B cell (primary cell): ENCODE measurements at regions not wholly inside any gene's neighbourhood (a gene's known extent, or its start where the extent isn't known, plus 50 kb on each side); places are given as distances from the start of the nearest gene placed in this dataset.

ENCODE experiments used
- ATAC-seq: fragments of 200-7000 bp; cut with Tn5 transposase; one replicate; pipeline ENCODE4 v1.10.0; 2021; ENCODE audit warnings: low read depth, mild to moderate bottlenecking, moderate number of reproducible peaks, moderate library complexity
- CTCF ChIA-PET: fragments of 350-600 bp; sonication (Branson Sonifier 250); formaldehyde crosslinking; loops from one replicate; lab custom pipeline; 2021; ENCODE audit warnings: antibody characterized with exemption, inconsistent platforms; lab: Charles Lee
- POLR2A ChIA-PET: fragments of 350-600 bp; sonication (Branson Sonifier 250); formaldehyde crosslinking; loops from one replicate; lab custom pipeline; 2021; ENCODE audit warnings: antibody characterized with exemption; lab: Charles Lee
- DNase-seq: peaks from one replicate; pipeline ENCODE4 v3.0.0; 2013
- H2AFZ ChIP-seq: 2 replicates; pipeline ENCODE4 v1.6.1; 2012; ENCODE audit warnings: mild to moderate bottlenecking, low read depth, low read length; ENCODE audit not compliant: insufficient read depth, poor library complexity, severe bottlenecking
- H3K27ac ChIP-seq, 2 donors: 1 replicate in 1 of 2; 2 replicates in 1 of 2; pipeline ENCODE4 v1.5.1; 2012 to 2013; ENCODE audit warnings: low read length in 2 of 2, mild to moderate bottlenecking in 2 of 2, moderate library complexity in 1 of 2
- H3K27me3 ChIP-seq, 4 experiments: fragments of 200-600 bp in 1 of 4; sonication (generic) in 1 of 4; replicated peaks in 1 of 4; 1 replicate in 2 of 4; 2 replicates in 2 of 4; pipeline versions ENCODE4 v1.6.1 to v1.7.0; 2013 to 2016; ENCODE audit warnings: low read length in 3 of 4, mild to moderate bottlenecking in 2 of 4, mixed read lengths in 1 of 4, moderate library complexity in 1 of 4; ENCODE audit not compliant: insufficient read depth in 4 of 4, control insufficient read depth in 3 of 4; ENCODE audit errors: control extremely low read depth in 1 of 4
- H3K36me3 ChIP-seq, 2 experiments: replicated peaks in 1 of 2; 1 replicate in 1 of 2; 2 replicates in 1 of 2; pipeline versions ENCODE4 v1.6.1 to v1.7.1; 2013; ENCODE audit warnings: low read length in 1 of 2; ENCODE audit not compliant: insufficient read depth in 2 of 2, control insufficient read depth in 1 of 2; ENCODE audit errors: control extremely low read depth in 1 of 2, extremely low read depth in 1 of 2
- H3K4me1 ChIP-seq, 2 donors: fragments of 200-600 bp in 1 of 2; sonication (generic) in 1 of 2; 1 replicate in 1 of 2; 2 replicates in 1 of 2; pipeline versions ENCODE4 v1.5.1 to v1.6.1; 2013 to 2017; ENCODE audit warnings: low read length in 2 of 2; ENCODE audit not compliant: control insufficient read depth in 2 of 2, insufficient read depth in 2 of 2
- H3K4me2 ChIP-seq: replicated peaks from 2 replicates; pipeline ENCODE3; 2012; ENCODE audit warnings: mild to moderate bottlenecking, low read depth, low read length; ENCODE audit not compliant: poor library complexity, severe bottlenecking
- H3K4me3 ChIP-seq, 5 experiments: fragments of 200-600 bp in 1 of 5; sonication (generic) in 1 of 5; 1 replicate in 3 of 5; 2 replicates in 2 of 5; pipeline versions ENCODE4 v1.5.1 to v1.7.0; 2011 to 2016; ENCODE audit warnings: low read length in 4 of 5, mild to moderate bottlenecking in 4 of 5, low read depth in 2 of 5, control low read depth in 1 of 5, moderate library complexity in 1 of 5; ENCODE audit not compliant: insufficient read depth in 1 of 5; ENCODE audit errors: control extremely low read depth in 1 of 5, extremely low read depth in 1 of 5
- H3K79me2 ChIP-seq: fragments of 200-600 bp; sonication (generic); one replicate; pipeline ENCODE4 v1.6.0; 2016; ENCODE audit warnings: low read length; ENCODE audit not compliant: control insufficient read depth, insufficient read depth
- H3K9ac ChIP-seq: fragments of 200-600 bp; sonication (generic); 2 replicates; pipeline ENCODE4 v1.6.1; 2017; ENCODE audit warnings: mild to moderate bottlenecking, low read length, moderate library complexity
- H3K9me3 ChIP-seq, 3 donors: one replicate each; pipeline versions ENCODE4 v1.6.1 to v1.7.1; 2013; ENCODE audit warnings: low read length in 2 of 3; ENCODE audit not compliant: control insufficient read depth in 2 of 3, insufficient read depth in 1 of 3; ENCODE audit errors: control extremely low read depth in 1 of 3
- H4K20me1 ChIP-seq: 2 replicates; pipeline ENCODE4 v1.6.0; 2012; ENCODE audit warnings: mild to moderate bottlenecking, low read length; ENCODE audit not compliant: insufficient read depth, control insufficient read depth, poor library complexity, severe bottlenecking
- H3K27ac Mint-ChIP-seq: one replicate; pipeline ENCODE4 v1.8.0; 2021; ENCODE audit warnings: mixed read lengths
- H3K27me3 Mint-ChIP-seq: one replicate; pipeline ENCODE4 v1.8.0; 2021; ENCODE audit warnings: mixed read lengths
- H3K4me1 Mint-ChIP-seq: one replicate; pipeline ENCODE4 v1.8.0; 2021; ENCODE audit warnings: mixed read lengths
- H3K4me3 Mint-ChIP-seq: one replicate; pipeline ENCODE4 v1.8.0; 2021; ENCODE audit warnings: mixed read lengths
- H3K9me3 Mint-ChIP-seq: one replicate; pipeline ENCODE4 v1.8.0; 2022; ENCODE audit warnings: mixed read lengths; ENCODE audit not compliant: insufficient read depth
- EZH2 ChIP-seq: IDR thresholded peaks from 2 replicates; pipeline ENCODE4 v1.6.1; 2012; ENCODE audit warnings: borderline replicate concordance, low read depth, mild to moderate bottlenecking, moderate library complexity, low read length; ENCODE audit not compliant: insufficient read depth, poor library complexity, severe bottlenecking
- WGBS: methylation state at CpG from one replicate; pipeline ENCODE4 v1.1.5; 2013; ENCODE audit warnings: missing lambda C conversion rate; ENCODE audit not compliant: insufficient coverage; 5-methylcytosine and 5-hydroxymethylcytosine counted together
- intact Hi-C: fragments of 100-400 bp; cut with micrococcal nuclease; formaldehyde crosslinking; loops from one replicate; pipeline ENCODE4 v1.10.0; 2022
- TF ChIP-seq, protein P1 (sequence below): fragments of 200-600 bp; IDR thresholded peaks from one replicate; pipeline ENCODE4 v1.8.0; 2022; ENCODE audit warnings: antibody characterized with exemption, mild to moderate bottlenecking

DNA sequence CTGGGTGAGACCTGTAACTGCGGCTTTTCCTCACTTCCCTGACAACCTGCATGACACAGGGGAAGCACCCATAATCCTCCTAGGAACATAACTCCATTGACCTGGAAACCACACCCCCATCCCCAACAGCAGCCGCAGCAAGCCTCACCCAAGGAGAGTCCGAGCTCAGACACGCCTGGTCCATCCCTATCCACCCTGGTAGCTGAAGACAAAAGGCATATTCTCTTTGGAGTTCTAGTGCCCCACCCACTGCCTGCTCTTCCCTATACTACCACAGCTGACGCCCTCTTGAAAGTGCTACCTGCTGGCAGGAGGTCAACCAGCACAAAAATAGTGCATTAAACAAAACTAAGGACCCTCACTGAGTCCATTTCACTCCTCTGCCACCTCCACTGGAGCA lies 1080.9 kb upstream of the IGFBP7 start:
- Histone ChIP-seq H3K4me2 (no peak overlapping the region), H3K9me3 (peaks cover 0 to 5% (median 0%) of the 10 kb centered on the region in 3 donors), H3K9ac (no peak overlapping the region), H3K4me1 (no peaks in the 10 kb centered on the region), H3K4me3 (no peak overlapping the region), H3K27me3 (no peaks in the 10 kb centered on the region), H3K27ac (no peak overlapping the region), H3K79me2 (no peaks in the 10 kb centered on the region), H2AFZ (no peak overlapping the region), H4K20me1 (no peaks in the 10 kb centered on the region), H3K36me3 (no peaks in the 10 kb centered on the region)
- CTCF ChIA-PET, result no interaction called here
- DNase-seq (no peak), ATAC-seq (no peak)
- no peaks in the 10 kb centered on the region for H3K4me1 Mint-ChIP-seq
- intact Hi-C loops, result no loop called here
- no peak overlapping the region for H3K27ac Mint-ChIP-seq
- H3K9me3 Mint-ChIP-seq, result peaks cover 8% of the 10 kb centered on the region
- no peak for TF ChIP-seq EZH2
- TF ChIP-seq, protein P1, sequence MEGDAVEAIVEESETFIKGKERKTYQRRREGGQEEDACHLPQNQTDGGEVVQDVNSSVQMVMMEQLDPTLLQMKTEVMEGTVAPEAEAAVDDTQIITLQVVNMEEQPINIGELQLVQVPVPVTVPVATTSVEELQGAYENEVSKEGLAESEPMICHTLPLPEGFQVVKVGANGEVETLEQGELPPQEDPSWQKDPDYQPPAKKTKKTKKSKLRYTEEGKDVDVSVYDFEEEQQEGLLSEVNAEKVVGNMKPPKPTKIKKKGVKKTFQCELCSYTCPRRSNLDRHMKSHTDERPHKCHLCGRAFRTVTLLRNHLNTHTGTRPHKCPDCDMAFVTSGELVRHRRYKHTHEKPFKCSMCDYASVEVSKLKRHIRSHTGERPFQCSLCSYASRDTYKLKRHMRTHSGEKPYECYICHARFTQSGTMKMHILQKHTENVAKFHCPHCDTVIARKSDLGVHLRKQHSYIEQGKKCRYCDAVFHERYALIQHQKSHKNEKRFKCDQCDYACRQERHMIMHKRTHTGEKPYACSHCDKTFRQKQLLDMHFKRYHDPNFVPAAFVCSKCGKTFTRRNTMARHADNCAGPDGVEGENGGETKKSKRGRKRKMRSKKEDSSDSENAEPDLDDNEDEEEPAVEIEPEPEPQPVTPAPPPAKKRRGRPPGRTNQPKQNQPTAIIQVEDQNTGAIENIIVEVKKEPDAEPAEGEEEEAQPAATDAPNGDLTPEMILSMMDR, result no peak
- H3K27me3 Mint-ChIP-seq, result no peaks in the 10 kb centered on the region
- WGBS, result 80% methylated on average over 5 of the region's 5 CpGs
- H3K4me3 Mint-ChIP-seq, result no peak overlapping the region
- POLR2A ChIA-PET, result no interaction called here

DNA sequence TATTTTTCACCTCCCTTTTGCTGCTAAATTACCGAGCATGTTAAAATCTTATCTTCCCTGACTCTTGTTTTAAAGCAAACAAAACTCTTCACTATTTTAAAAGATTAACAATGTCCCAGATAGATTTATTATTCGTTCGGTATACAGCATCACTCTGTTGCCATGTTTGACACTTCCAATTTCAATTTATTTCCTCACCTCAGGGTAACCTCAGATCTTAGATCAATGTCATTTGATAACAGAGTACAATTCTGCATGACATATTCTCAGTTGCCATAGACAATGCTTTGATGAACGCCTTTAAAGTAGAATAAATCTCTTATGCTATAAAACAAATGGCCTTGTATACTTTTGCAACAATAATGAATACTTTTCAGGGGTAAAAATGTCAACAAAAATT lies 1078.1 kb upstream of the IGFBP7 start:
- no peak overlapping the region for H2AFZ ChIP-seq
- peaks cover 0 to 9% (median 0%) of the 10 kb centered on the region in 3 donors for H3K9me3 ChIP-seq
- H3K79me2 ChIP-seq, result no peaks in the 10 kb centered on the region
- H4K20me1 ChIP-seq, result no peaks in the 10 kb centered on the region
- H3K27ac Mint-ChIP-seq, result no peak overlapping the region
- H3K9me3 Mint-ChIP-seq, result peaks cover 4% of the 10 kb centered on the region
- H3K27me3 ChIP-seq, result no peaks in the 10 kb centered on the region
- H3K4me1 Mint-ChIP-seq, result no peaks in the 10 kb centered on the region
- intact Hi-C loops, result no loop called here
- no peak overlapping the region for H3K9ac ChIP-seq
- no peaks in the 10 kb centered on the region for H3K27me3 Mint-ChIP-seq
- no peak overlapping the region for H3K4me3 Mint-ChIP-seq
- TF ChIP-seq EZH2, result no peak
- TF ChIP-seq, protein P1, result no peak
- H3K4me3 ChIP-seq, result no peak overlapping the region
- H3K27ac ChIP-seq, result no peak overlapping the region
- H3K36me3 ChIP-seq, result no peaks in the 10 kb centered on the region
- ATAC-seq (no peak), DNase-seq (no peak)
- ChIA-PET CTCF (no interaction called here), POLR2A (no interaction called here)
- WGBS, result 73% methylated on average over 1 of the region's 4 CpGs
- no peak overlapping the region for H3K4me2 ChIP-seq
- no peaks in the 10 kb centered on the region for H3K4me1 ChIP-seq
